HFF-Myc (cell line): ENCODE measurements at regions not wholly inside any gene's neighbourhood (a gene's known extent, or its start where the extent isn't known, plus 50 kb on each side); places are given as distances from the start of the nearest gene placed in this dataset.
"Not testable (repeated sequence)": the region's sequence is repeated elsewhere in the genome, so short reads cannot be mapped to it uniquely, and the experiment has no call there.

Source experiments
- DNase-seq: peaks from one replicate; pipeline ENCODE4 v3.0.0-alpha.2; 2011; ENCODE audit warnings: low read depth; ENCODE audit errors: extremely low read depth
- H3K4me3 ChIP-seq: replicated peaks from 2 replicates; pipeline ENCODE4 v1.5.1; 2011; ENCODE audit warnings: low read depth, mild to moderate bottlenecking, control low read depth, low read length
- CTCF ChIP-seq: IDR thresholded peaks from 2 replicates; pipeline ENCODE4 v1.5.1; 2012; ENCODE audit warnings: mild to moderate bottlenecking, low read depth, low read length, control low read depth; ENCODE audit errors: missing control alignments

- no peak for DNase-seq
- H3K4me3 ChIP-seq, result no peak overlapping the region
- no peak for TF ChIP-seq CTCF
Observed at GRCh38 chr2:106339609-106340008, 128.6 kb downstream of the RGPD3 start.

DNA sequence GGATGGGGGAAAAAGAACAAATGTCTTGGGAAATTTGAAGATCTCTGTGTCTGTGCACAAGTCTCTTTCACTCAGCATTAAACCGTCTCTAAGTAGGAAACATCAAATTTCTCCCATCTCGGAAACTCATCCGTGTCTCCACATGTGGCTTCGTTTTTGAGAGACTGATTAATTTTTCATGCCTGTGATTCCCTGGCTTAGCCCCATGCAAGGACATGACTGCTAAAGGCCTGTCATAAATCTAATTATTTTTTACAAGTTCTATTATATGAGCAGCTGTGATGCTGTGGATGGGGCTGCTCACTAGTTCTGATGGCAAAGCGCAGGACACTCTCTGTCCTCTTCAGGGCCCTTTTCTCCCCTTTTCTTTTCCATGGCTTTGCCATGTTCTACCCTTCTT, 129.1 kb downstream of the RGPD3 start:
- no peak overlapping the region for H3K4me3 ChIP-seq
- no peak for TF ChIP-seq CTCF
- DNase-seq, result no peak

- TF ChIP-seq CTCF, result no peak
- DNase-seq, result no peak
- no peak overlapping the region for H3K4me3 ChIP-seq
Observed at GRCh38 chr2:106338043-106338442, 130.2 kb downstream of the RGPD3 start.

GRCh38 chr2:106336737-106337136, 131.5 kb downstream of the RGPD3 start:
- DNase-seq, result no peak
- no peak for TF ChIP-seq CTCF
- no peak overlapping the region for H3K4me3 ChIP-seq

DNA sequence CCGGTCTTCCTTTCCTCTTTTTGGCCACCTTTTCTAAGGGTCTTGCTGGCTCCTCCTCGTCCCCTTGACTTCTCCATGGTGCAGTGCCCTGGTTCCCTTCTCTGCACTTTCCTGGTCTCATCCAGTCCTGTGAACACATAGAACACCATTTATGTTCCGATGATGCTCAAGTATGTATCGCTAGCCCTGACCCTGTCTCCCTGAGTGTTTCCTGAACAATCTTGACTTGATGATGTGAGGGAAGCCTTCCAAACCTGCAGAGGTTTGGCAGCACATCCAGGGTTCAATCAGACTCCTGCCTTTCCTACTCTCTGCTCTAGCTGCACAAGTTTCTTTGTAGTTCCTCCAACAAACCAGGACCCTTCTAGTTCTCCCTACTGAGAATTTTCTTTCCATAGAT, 132.1 kb downstream of the RGPD3 start:
- H3K4me3 ChIP-seq, result no peak overlapping the region
- no peak for DNase-seq
- TF ChIP-seq CTCF, result no peak

- no peak for TF ChIP-seq CTCF
- DNase-seq, result no peak
Observed at GRCh38 chr2:106334802-106335201, 133.4 kb downstream of the RGPD3 start.

GRCh38 chr2:106333253-106333873, 134.8 kb downstream of the RGPD3 start:
- DNase-seq, H3K4me3 ChIP-seq: not testable (repeated sequence)

More at GRCh38 chr2:106334802-106335201, 133.4 kb downstream of the RGPD3 start:
- H3K4me3 ChIP-seq, result no peak overlapping the region
